Body of pancreas (tissue), 4 donors: ENCODE measurements at regions not wholly inside any gene's neighbourhood (a gene's known extent, or its start where the extent isn't known, plus 50 kb on each side); places are given as distances from the start of the nearest gene placed in this dataset.

ENCODE experiments used
- ATAC-seq: fragments of 150-250 bp; one replicate; pipeline ENCODE4 v1.9.1; 2016
- DNase-seq, 4 donors: peaks; one replicate each; pipeline ENCODE4 v3.0.0-alpha.2; 2019
- H3K27ac ChIP-seq, 4 donors: fragments of 200-600 bp; sonication (generic); 1 replicate in 3 of 4; 2 replicates in 1 of 4; pipeline versions ENCODE4 v1.5.1 to v1.6.1; 2016 to 2019; ENCODE audit warnings: mild to moderate bottlenecking in 1 of 4, mixed read lengths in 1 of 4, moderate library complexity in 1 of 4
- H3K27me3 ChIP-seq, 2 donors: fragments of 200-600 bp; sonication (generic); one replicate each; pipeline ENCODE4 v1.6.0; 2016; ENCODE audit warnings: mild to moderate bottlenecking in 1 of 2
- H3K36me3 ChIP-seq, 2 donors: fragments of 200-600 bp; sonication (generic); replicated peaks in 1 of 2; 2 replicates each; pipeline ENCODE4 v1.5.1; 2016; ENCODE audit warnings: low read depth in 2 of 2; ENCODE audit not compliant: insufficient read depth in 1 of 2
- H3K4me1 ChIP-seq: fragments of 200-600 bp; sonication (generic); one replicate; pipeline ENCODE4 v1.6.0; 2016
- H3K4me3 ChIP-seq, 2 donors: fragments of 200-600 bp; sonication (generic); 1 replicate in 1 of 2; 2 replicates in 1 of 2; pipeline ENCODE4 v1.5.1; 2016 to 2019
- H3K9me3 ChIP-seq, 3 donors: fragments of 200-600 bp; sonication (generic); 1 replicate in 2 of 3; 2 replicates in 1 of 3; pipeline ENCODE4 v1.5.1; 2016
- CTCF ChIP-seq, 7 experiments: fragments of 450-650 bp in 4 of 7; fragments of 200-600 bp in 3 of 7; sonication (generic) in 3 of 7; IDR thresholded peaks; one replicate each; pipeline ENCODE4 v1.5.1; 2016 to 2019; ENCODE audit warnings: antibody characterized with exemption in 7 of 7
- POLR2A ChIP-seq, 3 donors: fragments of 450-650 bp; IDR thresholded peaks; one replicate each; pipeline ENCODE4 v1.6.1; 2016; ENCODE audit warnings: antibody characterized with exemption in 3 of 3, mild to moderate bottlenecking in 2 of 3
- WGBS, 2 donors: methylation state at CpG; one replicate each; pipeline ENCODE4 v1.1.5; 2017; 5-methylcytosine and 5-hydroxymethylcytosine counted together
- intact Hi-C: fragments of 100-400 bp; cut with DNase I; formaldehyde crosslinking; loops from one replicate; pipeline ENCODE4 v1.15.1; 2023

DNA sequence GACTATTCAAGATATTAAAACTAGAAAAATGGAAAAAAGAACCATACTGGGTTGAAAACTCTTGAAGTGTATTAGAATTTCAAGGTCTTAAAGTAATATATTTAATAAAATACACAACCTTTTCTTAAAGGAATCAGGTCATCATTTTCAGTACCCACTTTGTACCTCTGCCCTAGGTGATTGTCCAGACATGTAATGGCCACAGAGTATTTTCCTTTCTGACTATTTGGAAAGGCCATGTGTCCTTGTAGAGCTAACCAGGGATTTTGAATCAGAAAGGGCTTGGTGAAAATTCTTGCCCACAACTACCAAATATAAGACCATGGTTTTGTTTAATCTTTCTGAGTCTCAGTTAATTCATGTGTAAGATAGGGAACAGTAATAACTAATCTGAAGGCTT lies 91.4 kb upstream of the MLIP start:
- Histone ChIP-seq H3K27ac (no peak overlapping the region), H3K36me3 (no peaks in the 10 kb centered on the region), H3K4me3 (no peak overlapping the region), H3K9me3 (no peaks in the 10 kb centered on the region), H3K4me1 (no peaks in the 10 kb centered on the region), H3K27me3 (no peaks in the 10 kb centered on the region)
- intact Hi-C loops: no loop called here
- DNase-seq (no peak), ATAC-seq (no peak)
- no peak for TF ChIP-seq CTCF (IDR thresholded peaks at IDR 0.05)

DNA sequence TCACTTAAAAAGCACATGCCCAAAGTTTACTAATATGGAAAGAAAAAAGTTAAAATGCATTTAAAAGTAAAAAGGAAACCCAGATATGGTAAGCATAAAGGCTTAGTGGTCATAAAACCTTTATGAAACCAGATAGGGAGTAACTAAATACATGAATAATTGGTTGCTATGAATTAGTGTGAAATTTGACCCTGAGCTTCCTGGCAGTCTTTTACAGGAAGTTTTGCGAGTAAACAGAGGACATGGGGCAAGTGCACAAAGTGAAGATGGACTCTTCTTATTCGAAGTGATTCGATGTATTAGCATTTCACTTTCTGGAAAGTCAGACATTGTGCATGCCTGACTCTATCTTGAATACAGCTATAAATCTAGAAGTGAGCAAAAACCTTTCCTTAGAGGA lies 90.9 kb upstream of the MLIP start:
- intact Hi-C loops: no loop called here
- no peaks in the 10 kb centered on the region for H3K27me3 ChIP-seq
- ATAC-seq (no peak), DNase-seq (no peak)
- no peaks in the 10 kb centered on the region for H3K9me3 ChIP-seq
- WGBS, 2 donors: 67 to 72% methylated on average over 3 of the region's 3 CpGs
- H3K27ac ChIP-seq: no peak overlapping the region
- H3K4me1 ChIP-seq: no peaks in the 10 kb centered on the region
- H3K4me3 ChIP-seq: no peak overlapping the region
- TF ChIP-seq POLR2A (IDR thresholded peaks at IDR 0.05): no peak
- no peak for TF ChIP-seq CTCF (IDR thresholded peaks at IDR 0.05)
- H3K36me3 ChIP-seq: no peaks in the 10 kb centered on the region

DNA sequence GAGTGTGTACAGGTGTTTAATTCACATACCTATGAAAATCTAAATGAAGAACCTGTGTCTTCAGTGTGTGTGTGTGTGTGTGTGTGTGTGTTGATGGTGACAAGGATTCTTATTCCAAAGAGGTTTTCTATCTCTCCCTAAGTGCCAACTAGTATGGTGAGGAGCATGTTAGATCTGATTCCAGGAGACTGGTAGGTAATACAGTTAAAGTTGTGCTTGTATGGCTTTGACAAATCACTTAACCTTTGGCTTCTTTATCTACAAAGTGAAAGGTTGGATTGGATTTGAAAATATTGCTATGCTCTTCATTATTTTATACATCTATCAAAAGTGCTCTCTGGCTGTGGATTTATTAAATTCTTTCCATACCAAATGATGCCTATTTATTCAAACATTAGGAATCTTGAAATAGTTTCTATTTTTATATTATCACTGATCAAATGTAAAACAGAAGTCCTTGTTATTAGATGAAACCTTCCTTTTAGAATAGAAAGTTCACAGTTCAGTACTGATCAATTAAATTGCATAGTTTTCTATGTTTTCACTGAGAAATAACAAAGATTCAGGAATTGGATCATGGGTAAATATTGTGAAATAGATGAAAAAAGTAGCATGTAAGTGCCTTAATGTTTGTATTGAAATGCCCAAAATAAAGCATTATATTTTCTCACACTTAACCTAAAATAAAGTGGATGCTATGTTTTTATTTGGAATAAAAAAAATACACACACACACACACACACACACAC lies 84.4 kb upstream of the MLIP start:
- no peak for ATAC-seq
- no peaks in the 10 kb centered on the region for H3K27me3 ChIP-seq
- no peaks in the 10 kb centered on the region for H3K9me3 ChIP-seq
- no peaks in the 10 kb centered on the region for H3K36me3 ChIP-seq
- DNase-seq: no peak
- TF ChIP-seq CTCF (IDR thresholded peaks at IDR 0.05) (no peak), POLR2A (IDR thresholded peaks at IDR 0.05) (no peak)
- no peak overlapping the region for H3K4me3 ChIP-seq
- intact Hi-C loops: no loop called here
- no peaks in the 10 kb centered on the region for H3K4me1 ChIP-seq
- H3K27ac ChIP-seq: no peak overlapping the region

- ATAC-seq (no peak), DNase-seq (no peak)
- H3K36me3 ChIP-seq: no peaks in the 10 kb centered on the region
- WGBS, 2 donors: 65 to 70% methylated on average over 3 of the region's 3 CpGs
- TF ChIP-seq CTCF (IDR thresholded peaks at IDR 0.05) (no peak), POLR2A (IDR thresholded peaks at IDR 0.05) (no peak)
- H3K9me3 ChIP-seq: no peaks in the 10 kb centered on the region
- H3K27me3 ChIP-seq: no peaks in the 10 kb centered on the region
- H3K27ac ChIP-seq: no peak overlapping the region
- no peaks in the 10 kb centered on the region for H3K4me1 ChIP-seq
- H3K4me3 ChIP-seq: no peak overlapping the region
- intact Hi-C loops: no loop called here
These were observed 83.1 kb upstream of the MLIP start for GRCh38 chr6:54028170-54028569.

DNA sequence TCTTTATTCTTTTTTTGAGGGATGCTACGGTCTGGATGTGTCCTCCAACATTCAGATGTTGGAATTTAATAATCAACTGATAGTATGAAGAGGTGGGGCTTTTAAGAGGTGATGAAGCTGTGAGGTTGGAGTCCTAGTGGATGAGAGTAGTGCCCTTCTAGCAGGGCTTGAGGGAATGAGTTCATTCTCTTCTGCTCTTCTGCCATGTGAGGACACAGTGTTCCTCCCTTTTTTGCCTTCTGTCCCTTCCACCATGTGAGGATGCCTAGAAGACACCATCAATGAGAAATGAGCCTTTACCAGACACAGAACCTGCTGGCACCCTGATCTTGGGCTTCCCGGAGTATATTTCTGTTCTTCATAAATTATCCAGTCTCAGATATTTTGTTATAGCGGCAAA lies 82.1 kb upstream of the MLIP start:
- Histone ChIP-seq H3K27ac (no peak overlapping the region), H3K4me1 (no peaks in the 10 kb centered on the region), H3K9me3 (no peaks in the 10 kb centered on the region), H3K27me3 (no peaks in the 10 kb centered on the region), H3K4me3 (no peak overlapping the region), H3K36me3 (no peaks in the 10 kb centered on the region)
- ATAC-seq (no peak), DNase-seq (no peak)
- TF ChIP-seq POLR2A (IDR thresholded peaks at IDR 0.05) (no peak), CTCF (IDR thresholded peaks at IDR 0.05) (no peak)
- WGBS, 2 donors: 75% methylated on average over 3 of the region's 3 CpGs
- intact Hi-C loops: no loop called here
